Left lobe of liver (tissue), 2 donors: ENCODE measurements at regions not wholly inside any gene's neighbourhood (a gene's known extent, or its start where the extent isn't known, plus 50 kb on each side); places are given as distances from the start of the nearest gene placed in this dataset.
A peak's percentile ranks its signal among the peaks of the same experiment; 100 is the strongest.
"Not testable (repeated sequence)": the region's sequence is repeated elsewhere in the genome, so short reads cannot be mapped to it uniquely, and the experiment has no call there.

Experiments
- ATAC-seq: fragments of 200-7000 bp; cut with Tn5 transposase; one replicate; pipeline ENCODE4 v1.9.1; 2020; ENCODE audit warnings: mild to moderate bottlenecking, moderate library complexity
- DNase-seq: peaks from one replicate; pipeline ENCODE4 v3.0.0-alpha.2; 2020; ENCODE audit warnings: low spot score
- donor health status: DM: no; HTN: no; CAD: no; lungs with moderate emphysema.
- donor health status: DM: no; HTN: yes; CAD: no.

GRCh38 chr4:53959343-53960120, 104.9 kb downstream of the CHIC2 start:
- no peak for DNase-seq

GRCh38 chr4:53956454-53956853, 108.0 kb downstream of the CHIC2 start:
- DNase-seq, result no peak
- no peak for ATAC-seq

More at GRCh38 chr4:53959343-53960120, 104.9 kb downstream of the CHIC2 start:
- peak; percentile 20 for ATAC-seq

- ATAC-seq (peak; percentile 25), DNase-seq (no peak)
Observed at GRCh38 chr4:53956053-53956452, 108.4 kb downstream of the CHIC2 start.

GRCh38 chr4:53951414-53951813, 113.0 kb downstream of the CHIC2 start:
- DNase-seq (no peak), ATAC-seq (no peak)

GRCh38 chr4:53943345-53944085, 120.9 kb downstream of the CHIC2 start:
- no peak for ATAC-seq
- no peak for DNase-seq

- ATAC-seq (no peak), DNase-seq (no peak)
Observed at GRCh38 chr4:53942712-53943111, 121.7 kb downstream of the CHIC2 start.

- no peak for ATAC-seq
- no peak for DNase-seq
Observed at GRCh38 chr4:53941331-53941730, 123.1 kb downstream of the CHIC2 start.

- ATAC-seq, DNase-seq: not testable (repeated sequence)
Observed at GRCh38 chr4:53939892-53940291, 124.5 kb downstream of the CHIC2 start.

GRCh38 chr4:53937918-53938317, 126.5 kb downstream of the CHIC2 start:
- ATAC-seq (no peak), DNase-seq (no peak)

- DNase-seq, result no peak
- no peak for ATAC-seq
Observed at GRCh38 chr4:53937327-53937726, 127.1 kb downstream of the CHIC2 start.

GRCh38 chr4:53935780-53936179, 128.6 kb downstream of the CHIC2 start:
- DNase-seq, result no peak
- peak; percentile 47 for ATAC-seq

- no peak for DNase-seq
- no peak for ATAC-seq
Observed at GRCh38 chr4:53932796-53933610, 131.4 kb downstream of the CHIC2 start.

GRCh38 chr4:53931461-53931961, 132.9 kb downstream of the CHIC2 start:
- no peak for DNase-seq
- ATAC-seq, result no peak

- DNase-seq (peak; percentile 76), ATAC-seq (peak; percentile 97)
Observed at GRCh38 chr4:53929955-53930798, 134.2 kb downstream of the CHIC2 start.

- DNase-seq (no peak), ATAC-seq (no peak)
Observed at GRCh38 chr4:53929311-53929710, 135.1 kb downstream of the CHIC2 start.

- ATAC-seq, result peak; percentile 72
- no peak for DNase-seq
Observed at GRCh38 chr4:53928825-53929224, 135.6 kb downstream of the CHIC2 start.

GRCh38 chr4:53925050-53925605, 139.3 kb downstream of the CHIC2 start:
- ATAC-seq, result no peak
- DNase-seq, result no peak

- no peak for ATAC-seq
- DNase-seq, result no peak
Observed at GRCh38 chr4:53924333-53925049, 139.9 kb downstream of the CHIC2 start.

GRCh38 chr4:53923921-53924320, 140.5 kb downstream of the CHIC2 start:
- no peak for DNase-seq
- ATAC-seq, result no peak
